Daoy (cell line): ENCODE measurements at regions not wholly inside any gene's neighbourhood (a gene's known extent, or its start where the extent isn't known, plus 50 kb on each side); places are given as distances from the start of the nearest gene placed in this dataset.

ENCODE experiments used
- DNase-seq: peaks from one replicate; pipeline ENCODE4 v3.0.0-alpha.2; 2015; ENCODE audit warnings: low read depth

DNA sequence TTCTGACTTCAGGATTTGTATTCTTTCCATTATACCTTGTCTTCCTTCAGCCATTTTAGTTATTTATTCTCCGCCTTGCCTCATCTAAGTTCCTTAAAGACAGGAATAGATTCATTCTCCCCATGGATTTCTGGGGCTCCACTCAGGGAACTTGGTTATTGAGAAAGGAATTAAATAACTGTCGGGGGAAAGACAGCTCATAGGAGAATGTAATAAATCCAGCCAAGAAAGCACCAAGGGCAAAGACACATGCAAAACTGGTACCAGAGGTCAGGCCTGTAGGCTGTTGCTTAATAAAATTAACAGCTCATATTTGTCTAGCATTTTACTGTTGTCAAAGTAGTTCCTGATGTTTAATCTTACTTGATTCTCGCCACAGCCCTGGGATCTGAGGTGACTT, 357.2 kb downstream of the TMEM38B start:
- no peak for DNase-seq

DNA sequence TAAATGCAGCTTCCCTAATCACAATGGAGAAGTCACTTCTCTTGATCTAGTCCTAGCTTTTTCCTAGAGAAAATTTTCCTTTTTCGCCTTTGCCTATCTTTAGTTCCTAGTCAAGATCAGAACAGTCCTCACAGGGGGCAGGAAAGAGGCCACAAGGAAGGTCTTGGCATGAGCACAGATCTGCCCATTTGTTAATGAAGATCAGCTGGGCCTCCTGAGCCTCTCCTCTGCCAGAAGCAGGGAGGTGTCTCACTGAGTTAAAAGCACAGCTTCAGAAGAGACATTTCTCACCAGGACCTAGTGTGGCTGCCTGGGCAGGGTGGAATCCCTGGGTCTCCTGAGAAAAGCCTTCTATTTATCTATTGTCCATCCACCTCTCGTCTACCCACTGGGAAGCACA, 357.8 kb downstream of the TMEM38B start:
- no peak for DNase-seq

DNA sequence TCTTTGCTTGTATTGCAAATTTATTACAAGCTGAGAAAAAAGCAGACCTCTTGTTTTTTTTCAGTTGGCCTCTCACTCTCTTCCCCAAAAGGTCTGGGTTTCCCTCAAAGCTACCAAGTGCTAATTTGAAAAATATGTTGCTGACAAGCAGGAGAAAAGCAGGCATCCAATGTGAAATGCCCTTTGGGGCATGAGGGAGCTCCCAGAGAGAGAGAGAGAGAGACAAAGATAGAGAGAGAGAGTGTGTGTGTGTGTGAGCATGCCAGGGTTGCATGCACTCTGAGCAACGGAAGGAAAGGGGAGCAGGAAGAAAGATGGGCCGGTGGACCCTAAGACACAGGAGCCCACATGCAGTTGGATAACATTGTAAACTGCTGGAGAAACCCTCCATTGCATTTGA, 358.4 kb downstream of the TMEM38B start:
- DNase-seq, result no peak

DNA sequence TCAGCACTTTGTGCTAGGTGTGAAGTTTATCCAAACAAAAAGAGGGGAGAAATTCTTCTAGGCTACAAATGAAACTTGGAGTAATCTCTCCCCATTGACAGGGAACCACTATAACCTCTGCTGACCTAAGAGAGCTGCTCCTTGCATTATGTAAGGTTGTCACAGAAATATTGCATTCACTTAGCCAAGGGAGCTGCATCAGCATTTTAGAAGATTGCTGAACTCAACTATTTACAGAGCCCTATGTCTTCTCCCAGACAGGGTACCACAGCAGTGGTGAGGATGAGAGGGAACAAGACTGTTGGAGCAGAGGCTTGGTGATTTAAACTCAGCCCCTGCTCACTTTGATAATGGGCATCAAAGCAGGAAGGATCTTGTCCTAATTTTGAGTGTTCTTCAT, 362.0 kb downstream of the TMEM38B start:
- no peak for DNase-seq

DNA sequence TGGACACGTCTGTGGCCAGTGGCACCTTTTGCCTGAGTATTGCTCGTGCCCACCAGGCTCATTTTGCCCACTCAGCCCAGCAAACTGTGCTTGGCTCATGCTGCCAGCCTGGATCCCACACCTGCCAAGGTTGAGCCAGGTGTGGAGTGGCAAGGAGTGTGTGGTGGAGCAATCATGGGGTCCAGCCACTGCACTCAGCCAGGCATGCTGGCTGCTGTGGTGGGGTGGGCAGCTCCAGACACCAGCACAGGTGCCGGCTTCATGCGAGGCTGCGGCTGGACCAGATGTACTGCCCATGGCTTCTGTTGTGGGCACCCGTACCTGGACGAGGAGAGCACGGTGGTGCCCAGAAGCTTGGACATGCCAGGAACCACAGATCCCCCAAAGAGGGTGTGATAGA, 364.1 kb downstream of the TMEM38B start:
- no peak for DNase-seq

DNA sequence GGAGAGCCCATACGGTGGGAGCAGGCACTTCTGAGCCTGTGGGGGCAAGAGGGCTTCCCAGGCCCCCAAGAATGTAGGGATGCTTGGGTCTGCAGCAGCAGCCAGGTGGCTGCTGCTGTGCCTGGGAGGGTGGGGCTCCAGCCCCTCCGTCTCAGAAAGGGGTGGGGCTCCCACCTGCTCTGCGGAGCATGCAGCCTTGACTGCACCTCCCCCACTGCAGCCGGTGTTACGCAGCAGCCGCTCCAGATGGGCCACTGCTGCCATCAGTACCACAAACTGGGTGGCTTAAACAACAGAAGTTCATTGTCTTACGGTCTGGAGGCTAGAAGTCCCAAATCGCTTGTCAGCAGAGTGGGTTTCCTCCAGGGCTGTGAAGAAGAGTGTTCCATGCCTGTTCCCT, 365.5 kb downstream of the TMEM38B start:
- DNase-seq, result no peak

DNA sequence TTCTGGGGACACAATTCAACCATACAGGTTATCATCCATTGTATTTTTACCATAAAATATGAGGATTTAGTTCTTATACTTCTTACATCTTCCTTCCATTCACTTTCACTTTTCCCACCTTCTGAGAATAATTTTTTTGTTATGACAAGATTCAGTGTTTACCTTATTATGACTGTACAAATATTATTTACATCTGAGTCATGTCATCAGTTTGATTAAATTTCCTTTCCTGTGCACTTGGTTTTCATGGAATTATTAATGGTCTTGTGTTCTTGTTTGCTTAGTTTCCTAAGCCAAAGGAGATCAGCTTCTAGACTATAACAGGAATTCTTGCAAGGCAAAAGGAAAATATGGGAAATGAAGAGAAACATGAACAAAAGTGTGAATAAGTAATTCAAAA, 366.5 kb downstream of the TMEM38B start:
- no peak for DNase-seq

DNA sequence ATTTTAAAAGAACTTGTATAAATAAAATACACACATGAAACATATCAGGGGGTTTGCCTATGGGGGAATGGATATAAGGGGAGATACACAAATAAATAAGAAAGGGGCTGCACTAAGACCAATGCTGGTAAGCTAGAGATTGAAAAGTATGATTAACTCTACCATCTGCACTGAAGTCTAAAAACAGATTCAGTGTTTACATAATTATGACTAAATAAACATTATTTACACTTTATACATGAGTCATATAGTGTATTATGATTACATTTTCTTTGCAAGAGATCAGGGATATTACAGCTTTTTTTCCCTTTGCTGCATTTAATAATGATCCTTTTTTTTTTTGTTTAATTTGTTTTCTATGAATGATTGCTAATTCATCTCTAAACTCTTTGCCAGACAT, 367.9 kb downstream of the TMEM38B start:
- DNase-seq, result no peak

DNA sequence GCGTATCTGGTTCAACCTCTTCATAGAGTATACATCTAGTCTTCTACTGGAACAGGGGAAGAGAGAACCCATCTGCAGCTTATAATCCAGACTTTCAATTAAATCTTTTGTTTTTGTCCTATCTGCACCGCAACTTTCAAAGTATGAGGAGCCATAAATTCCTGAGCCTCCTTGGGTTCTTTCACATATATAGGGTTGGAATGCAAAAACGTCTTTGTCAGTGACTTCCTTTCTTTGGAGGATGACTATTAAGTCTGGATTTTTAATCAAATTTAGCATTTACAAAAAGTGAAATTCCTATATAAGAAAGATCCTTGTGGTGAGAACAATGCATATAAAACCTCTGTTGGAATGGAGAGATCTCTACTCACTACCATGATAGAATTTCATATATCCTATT, 370.8 kb downstream of the TMEM38B start:
- DNase-seq, result no peak

DNA sequence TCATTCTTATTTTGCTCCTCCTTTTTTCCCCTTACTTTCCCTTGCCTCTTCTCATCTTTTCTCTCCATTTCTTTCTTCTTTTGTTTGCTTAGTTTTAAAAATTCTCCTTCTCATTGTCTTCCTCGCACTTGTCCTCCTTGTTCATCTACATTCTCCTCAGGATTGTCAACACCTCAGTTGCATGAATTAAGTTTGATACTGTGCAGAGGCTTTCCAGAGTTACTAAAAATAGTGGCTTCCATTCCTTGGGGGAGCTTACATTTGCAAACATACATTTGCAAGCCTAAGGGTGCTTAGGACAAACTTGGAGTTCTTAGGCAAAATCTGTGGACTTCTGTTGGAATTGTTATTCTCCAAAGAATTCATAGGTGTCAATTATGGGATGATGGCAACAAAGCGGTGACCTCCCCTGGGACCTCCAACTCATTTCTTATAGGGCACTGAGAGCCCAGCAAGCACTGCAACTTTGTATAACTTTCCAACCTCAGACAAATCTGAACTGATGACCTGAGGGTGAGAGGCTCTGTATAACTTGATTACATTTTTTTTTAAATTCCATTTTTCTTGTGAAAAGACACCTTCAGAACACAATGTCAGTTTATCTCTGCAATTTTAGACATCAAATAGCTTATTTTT, 371.4 kb downstream of the TMEM38B start:
- DNase-seq, result no peak

DNA sequence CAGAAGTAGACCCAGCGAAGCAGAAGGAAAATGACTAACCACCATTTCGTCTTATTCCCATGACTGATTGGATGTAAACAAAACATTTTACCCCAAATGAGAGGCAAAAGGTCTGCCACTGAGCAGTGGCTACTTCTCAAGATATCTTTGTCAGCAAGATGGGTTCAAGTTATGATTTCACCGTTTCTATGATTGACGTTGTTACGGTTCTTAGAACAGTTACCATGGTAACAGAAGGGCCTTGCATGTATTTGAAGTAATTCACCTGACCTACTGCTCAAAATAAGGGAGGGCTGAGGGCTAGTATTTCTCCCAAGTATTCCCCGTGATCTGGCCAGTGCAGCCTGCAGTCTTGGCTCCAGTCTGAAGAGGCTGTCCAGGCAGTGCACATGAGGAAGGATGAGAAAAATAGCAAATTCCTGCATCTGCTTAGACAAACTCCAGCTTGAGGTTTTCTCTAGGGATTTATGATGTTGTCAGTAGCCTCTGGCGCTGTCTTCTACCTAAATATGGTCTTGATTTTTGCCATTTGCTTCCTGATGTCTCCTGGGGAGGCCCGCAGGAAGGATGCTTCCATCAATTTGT, 372.7 kb downstream of the TMEM38B start:
- DNase-seq, result no peak

DNA sequence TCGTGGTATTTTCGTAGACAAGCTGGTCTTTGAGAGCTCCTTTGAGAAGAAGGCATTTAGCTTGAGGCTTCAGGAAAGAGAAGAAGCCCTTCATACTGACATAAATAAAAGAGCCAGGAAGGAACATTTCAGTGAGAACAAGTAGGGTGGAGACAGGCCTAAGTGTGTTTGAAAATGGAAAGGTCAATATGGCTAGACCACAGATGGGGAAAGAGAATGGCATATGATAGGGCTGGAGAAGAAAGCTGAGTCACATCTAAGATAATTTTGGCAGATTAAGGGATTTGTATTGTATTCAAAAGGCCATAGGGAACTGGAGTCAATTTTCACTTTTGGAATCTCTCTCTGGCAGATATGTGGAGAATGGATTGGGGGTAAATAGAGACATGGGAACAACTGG, 374.9 kb downstream of the TMEM38B start:
- DNase-seq, result no peak

DNA sequence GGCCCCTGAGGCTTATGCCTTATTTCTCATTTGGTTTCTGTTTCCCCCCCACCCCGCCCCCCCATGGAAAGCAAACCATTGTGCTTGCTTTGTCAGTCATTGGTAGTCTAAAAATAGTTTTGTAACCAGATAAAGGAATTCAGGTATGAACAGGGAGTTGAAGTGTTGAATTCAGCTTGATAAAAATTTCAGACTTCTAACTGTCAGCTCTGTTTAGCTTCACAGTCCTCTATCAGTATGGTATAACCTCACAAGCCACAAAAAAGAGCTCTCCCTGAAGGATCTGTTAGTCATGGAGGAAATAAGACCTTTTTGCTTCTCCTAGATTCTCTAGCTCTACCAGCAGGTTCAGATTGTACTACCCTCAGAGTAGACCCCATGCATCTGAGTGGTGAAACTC, 378.1 kb downstream of the TMEM38B start:
- DNase-seq, result no peak

DNA sequence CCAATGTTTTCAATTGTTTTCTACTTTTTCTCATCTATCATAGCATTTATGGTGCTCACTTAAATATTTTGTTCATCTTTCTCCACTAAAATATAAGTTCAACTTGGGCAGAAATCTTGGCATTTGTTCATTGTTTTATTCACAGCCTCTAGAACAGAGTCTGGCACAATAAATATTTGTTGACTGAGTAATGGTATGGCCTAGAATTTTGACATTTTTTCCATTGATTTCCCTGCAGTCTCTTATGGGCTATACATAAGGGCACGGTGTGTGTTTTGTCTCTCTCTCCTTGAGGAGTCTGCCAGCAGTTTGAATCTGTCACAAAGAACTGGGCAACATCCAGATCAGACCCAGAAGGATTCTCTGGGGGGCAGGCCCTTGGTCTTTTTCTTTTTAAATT, 379.7 kb downstream of the TMEM38B start:
- DNase-seq, result no peak

DNA sequence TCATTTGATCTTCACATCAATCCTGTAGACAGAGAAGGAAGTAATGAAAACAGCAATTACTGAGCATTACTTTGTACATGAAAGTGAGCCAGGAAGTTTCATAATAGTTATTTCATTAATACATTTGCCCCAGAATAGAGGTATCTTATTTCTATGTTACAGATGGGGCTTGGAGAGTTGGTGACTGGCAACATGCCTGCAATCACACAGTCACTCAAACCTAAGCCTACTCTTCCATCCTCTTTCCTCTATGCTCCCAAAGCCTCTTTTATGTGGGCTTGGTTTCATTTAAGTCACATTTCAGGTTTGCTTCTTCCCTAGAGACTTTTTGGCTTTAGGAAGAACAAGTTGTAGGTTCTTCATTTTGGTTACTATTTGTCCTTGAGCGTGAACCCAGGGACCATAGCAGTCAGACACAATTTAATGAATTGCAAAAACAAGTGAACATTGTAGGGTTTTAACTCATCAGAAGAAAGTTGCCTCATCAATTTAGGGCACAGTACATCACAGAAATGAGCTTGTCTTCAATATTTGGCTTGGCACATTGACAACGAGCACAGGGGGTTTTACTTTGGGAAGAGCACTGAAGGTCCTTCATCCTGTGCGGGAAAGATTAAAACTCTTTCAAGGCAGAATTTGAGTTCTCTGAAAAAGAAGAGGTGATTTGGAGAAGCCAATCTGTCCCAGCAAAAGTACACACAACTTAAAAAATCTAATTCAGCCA, 381.1 kb downstream of the TMEM38B start:
- DNase-seq, result no peak

DNA sequence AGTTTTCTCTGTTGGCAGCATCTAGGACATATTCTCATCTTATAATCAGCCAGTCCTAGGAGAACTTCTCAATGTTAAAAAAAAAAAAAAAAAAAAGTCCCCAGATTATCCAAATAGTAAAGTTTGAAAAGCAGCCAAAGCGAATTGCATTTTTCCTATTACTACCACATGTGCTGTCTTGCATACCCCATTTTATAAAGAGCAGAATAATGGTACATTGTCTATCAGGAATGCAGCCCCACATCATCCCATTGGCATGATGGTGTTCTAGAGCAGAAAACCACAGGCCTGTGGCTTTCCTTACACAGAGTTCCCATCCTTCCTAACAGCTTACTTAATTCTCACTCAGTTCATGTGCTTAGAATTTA, 381.6 kb downstream of the TMEM38B start:
- no peak for DNase-seq

DNA sequence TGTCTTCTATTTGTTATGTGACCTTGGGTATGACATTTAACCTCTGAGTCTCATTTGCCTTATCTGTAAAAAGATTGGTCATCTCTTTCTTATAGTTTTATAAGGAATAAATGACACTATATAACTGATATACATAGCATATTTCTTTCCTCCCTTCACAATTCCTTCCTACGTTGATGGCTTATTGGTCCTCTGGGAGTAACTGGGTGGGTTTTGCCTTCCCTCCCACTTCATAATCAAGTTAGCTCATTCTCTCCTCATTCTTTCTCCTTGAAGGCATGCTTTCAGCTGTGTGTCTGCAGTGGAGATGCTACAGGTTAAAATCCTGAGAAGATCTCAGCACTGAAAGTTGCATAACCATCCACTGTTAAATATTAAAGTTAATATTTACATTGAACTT, 382.4 kb downstream of the TMEM38B start:
- DNase-seq, result no peak

DNA sequence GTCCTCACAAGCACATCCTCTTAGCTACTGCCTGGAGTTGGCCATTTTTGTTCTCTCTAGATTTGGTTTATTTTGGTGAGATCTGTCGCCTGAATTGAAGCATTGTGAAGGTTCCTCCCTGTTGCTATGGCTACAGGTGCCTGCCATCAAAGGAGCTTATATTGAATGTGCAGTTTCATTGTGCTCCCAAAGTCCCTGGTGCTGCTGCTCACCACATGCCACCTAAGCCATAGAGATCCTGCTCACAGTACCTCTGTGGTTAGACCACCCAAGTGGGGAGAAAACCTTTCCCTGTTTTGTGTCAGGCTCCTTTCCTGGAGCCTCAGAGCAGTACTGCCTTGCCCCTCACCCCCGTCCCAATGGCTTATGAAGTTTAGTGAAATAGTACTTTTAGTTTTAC, 383.4 kb downstream of the TMEM38B start:
- DNase-seq, result no peak

DNA sequence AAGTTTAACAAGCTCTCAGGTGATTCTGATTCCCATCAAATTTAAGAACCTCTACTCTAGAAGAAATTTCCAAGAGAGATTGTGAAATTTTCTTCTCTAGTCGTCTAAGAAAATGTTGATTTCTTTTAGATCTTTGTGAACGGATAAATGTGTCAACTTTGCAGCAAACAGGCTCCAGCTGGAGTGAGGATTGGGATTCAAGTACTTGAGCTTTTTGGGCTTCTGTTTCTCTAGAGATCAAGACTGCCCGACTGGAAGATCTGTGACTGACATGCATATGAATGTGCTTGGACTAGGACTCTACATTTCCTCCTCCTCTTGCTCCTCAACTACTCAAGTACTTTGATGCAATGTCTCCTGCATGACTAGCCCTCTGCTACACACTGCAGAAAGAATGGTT, 388.3 kb downstream of the TMEM38B start:
- DNase-seq, result no peak

DNA sequence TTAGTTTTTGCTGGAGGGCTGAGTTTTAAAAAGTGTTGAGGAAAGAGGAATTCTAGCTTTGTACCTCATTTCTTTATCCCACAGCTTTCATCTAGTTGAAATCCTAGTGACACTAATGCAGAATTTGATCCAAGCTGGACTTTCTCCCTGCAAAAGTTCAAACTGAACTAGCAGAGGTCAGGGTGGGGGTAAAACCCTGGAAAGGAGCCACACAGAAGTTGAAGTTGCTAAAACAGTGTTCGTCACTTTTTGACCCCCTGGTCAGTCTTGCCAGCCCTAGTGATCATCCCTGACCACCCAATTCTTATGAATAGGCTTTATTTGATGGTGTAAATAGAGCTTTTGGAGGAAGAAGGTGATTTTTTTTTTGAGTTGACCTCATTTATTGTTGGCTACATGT, 390.4 kb downstream of the TMEM38B start:
- DNase-seq, result no peak

DNA sequence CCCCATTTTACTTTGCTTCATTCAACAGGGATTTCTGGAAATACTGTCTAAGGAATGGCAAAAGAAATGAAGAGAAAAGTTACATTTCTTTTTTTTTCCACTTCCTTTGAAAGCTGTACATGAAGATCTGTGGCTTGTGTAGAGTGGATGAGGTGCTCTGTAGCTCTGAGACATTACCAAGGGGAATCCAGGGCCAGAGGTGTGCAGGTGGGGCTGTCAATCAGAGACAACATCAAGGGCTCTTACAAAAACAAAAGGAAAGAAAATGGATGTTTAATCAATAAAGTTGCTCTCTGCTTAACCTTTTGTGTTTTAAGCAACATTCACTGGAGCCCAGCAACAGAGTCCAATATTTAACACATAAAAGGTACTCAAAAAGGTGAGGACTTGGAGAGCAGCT, 391.1 kb downstream of the TMEM38B start:
- DNase-seq, result no peak

DNA sequence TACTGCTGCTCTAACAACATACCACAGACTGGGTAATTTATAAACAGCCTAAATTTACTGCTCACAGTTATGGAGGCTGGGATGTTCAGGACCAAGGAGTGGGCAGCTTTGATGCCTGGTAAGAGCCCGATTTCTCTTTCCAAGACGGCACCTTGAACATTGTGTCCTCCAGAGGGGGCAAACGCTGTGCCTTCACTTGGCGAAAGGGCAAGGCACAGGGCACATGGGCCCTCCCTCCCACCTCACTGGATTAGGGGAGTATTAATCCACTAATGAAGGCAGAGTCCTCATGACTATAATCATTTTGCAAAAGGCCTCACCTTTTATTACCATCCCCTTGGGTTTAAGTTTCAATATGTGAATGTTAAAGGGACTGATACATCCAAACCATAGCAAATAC, 397.7 kb downstream of the TMEM38B start:
- no peak for DNase-seq

DNA sequence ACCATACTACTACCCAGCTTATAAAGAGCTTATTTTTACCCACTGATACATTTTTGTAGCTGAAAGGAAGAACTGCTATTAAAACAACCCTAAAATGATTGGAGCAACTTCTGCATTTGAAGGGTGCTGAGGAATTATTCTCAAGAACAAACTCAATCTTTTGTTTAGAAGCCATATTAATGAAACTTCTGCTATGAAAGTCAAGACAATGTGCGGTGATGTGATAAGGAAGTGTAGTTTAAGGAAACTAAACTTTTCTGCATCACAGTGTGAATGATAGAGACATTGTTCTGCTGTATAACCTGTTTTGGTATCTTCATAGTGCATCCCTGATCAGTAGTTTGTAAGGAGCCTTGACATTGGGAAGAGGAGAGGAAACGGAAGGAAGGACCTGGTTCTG, 408.5 kb downstream of the TMEM38B start:
- DNase-seq, result no peak

DNA sequence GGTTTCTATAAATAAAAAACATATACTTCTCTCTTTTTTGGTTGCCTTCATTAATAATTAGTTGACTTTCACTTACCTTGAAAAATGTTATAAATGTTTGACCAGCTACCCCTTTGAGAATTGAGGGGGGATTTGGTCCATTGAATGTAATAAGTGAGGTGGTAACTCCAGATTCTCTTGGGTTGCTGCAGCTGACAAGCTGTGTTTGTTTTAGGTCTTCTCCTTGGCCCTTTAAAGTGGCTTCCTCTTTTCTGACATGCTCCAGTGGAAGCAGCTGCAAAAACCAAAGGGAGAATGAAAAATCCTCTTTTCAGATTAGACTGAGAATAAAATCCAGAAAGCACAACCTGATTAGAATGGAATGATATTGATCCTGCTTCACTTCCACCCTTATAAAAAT, 410.5 kb downstream of the TMEM38B start:
- DNase-seq, result no peak
